PC-9 (cell line): ENCODE measurements at regions not wholly inside any gene's neighbourhood (a gene's known extent, or its start where the extent isn't known, plus 50 kb on each side); places are given as distances from the start of the nearest gene placed in this dataset.

Experiments
- EZH2 ChIP-seq: fragments of 200-600 bp; sonication (generic); IDR thresholded peaks from 2 replicates; pipeline ENCODE4 v1.8.0; 2017; ENCODE audit warnings: antibody characterized with exemption, low read depth
- TF ChIP-seq, protein P1 (sequence below): fragments of 200-600 bp; sonication (generic); conservative IDR thresholded peaks from 2 replicates; pipeline ENCODE4 v1.6.1; 2017; ENCODE audit warnings: mixed run types, antibody characterized with exemption, mild to moderate bottlenecking, moderate library complexity

GRCh38 chr4:58074382-58074781 lies 964.2 kb upstream of the IGFBP7 start:
- no peak for TF ChIP-seq EZH2
- TF ChIP-seq, protein P1, sequence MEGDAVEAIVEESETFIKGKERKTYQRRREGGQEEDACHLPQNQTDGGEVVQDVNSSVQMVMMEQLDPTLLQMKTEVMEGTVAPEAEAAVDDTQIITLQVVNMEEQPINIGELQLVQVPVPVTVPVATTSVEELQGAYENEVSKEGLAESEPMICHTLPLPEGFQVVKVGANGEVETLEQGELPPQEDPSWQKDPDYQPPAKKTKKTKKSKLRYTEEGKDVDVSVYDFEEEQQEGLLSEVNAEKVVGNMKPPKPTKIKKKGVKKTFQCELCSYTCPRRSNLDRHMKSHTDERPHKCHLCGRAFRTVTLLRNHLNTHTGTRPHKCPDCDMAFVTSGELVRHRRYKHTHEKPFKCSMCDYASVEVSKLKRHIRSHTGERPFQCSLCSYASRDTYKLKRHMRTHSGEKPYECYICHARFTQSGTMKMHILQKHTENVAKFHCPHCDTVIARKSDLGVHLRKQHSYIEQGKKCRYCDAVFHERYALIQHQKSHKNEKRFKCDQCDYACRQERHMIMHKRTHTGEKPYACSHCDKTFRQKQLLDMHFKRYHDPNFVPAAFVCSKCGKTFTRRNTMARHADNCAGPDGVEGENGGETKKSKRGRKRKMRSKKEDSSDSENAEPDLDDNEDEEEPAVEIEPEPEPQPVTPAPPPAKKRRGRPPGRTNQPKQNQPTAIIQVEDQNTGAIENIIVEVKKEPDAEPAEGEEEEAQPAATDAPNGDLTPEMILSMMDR, result no peak
